ENCODE measurements at regions not wholly inside any gene's neighbourhood (a gene's known extent, or its start where the extent isn't known, plus 50 kb on each side); places are given as distances from the start of the nearest gene placed in this dataset.
A peak's percentile ranks its signal among the peaks of the same experiment; 100 is the strongest.
"Not testable (repeated sequence)": the region's sequence is repeated elsewhere in the genome, so short reads cannot be mapped to it uniquely, and the experiment has no call there.

GRCh38 chr6:150496629-150497028 is 103.1 kb upstream of the PLEKHG1 start:
- no peak for DNase-seq

GRCh38 chr6:150499882-150500312 is 99.8 kb upstream of the PLEKHG1 start:
- no peak for DNase-seq

- not testable (repeated sequence) for DNase-seq
These were observed 99.1 kb upstream of the PLEKHG1 start for GRCh38 chr6:150500568-150500967.

GRCh38 chr6:150503041-150503440 is 96.6 kb upstream of the PLEKHG1 start:
- DNase-seq: no peak

- no peak for DNase-seq
These were observed 95.9 kb upstream of the PLEKHG1 start for GRCh38 chr6:150503586-150504339.

- DNase-seq: not testable (repeated sequence)
These were observed 92.3 kb upstream of the PLEKHG1 start for GRCh38 chr6:150507361-150507760.

GRCh38 chr6:150510576-150510975 is 89.1 kb upstream of the PLEKHG1 start:
- DNase-seq: no peak

- no peak for DNase-seq
These were observed 88.4 kb upstream of the PLEKHG1 start for GRCh38 chr6:150511313-150511712.

- no peak for DNase-seq
These were observed 84.8 kb upstream of the PLEKHG1 start for GRCh38 chr6:150514806-150515380.

- DNase-seq: no peak
These were observed 83.5 kb upstream of the PLEKHG1 start for GRCh38 chr6:150516199-150516598.

- DNase-seq: no peak
These were observed 82.5 kb upstream of the PLEKHG1 start for GRCh38 chr6:150517175-150517574.

GRCh38 chr6:150521482-150521881 is 78.2 kb upstream of the PLEKHG1 start:
- no peak for DNase-seq

GRCh38 chr6:150523216-150523615 is 76.5 kb upstream of the PLEKHG1 start:
- DNase-seq: not testable (repeated sequence)

- DNase-seq: no peak
These were observed 74.4 kb upstream of the PLEKHG1 start for GRCh38 chr6:150525300-150525699.

- no peak for DNase-seq
These were observed 72.6 kb upstream of the PLEKHG1 start for GRCh38 chr6:150527100-150527499.

GRCh38 chr6:150528648-150529285 is 70.9 kb upstream of the PLEKHG1 start:
- DNase-seq: no peak

GRCh38 chr6:150529646-150530045 is 70.0 kb upstream of the PLEKHG1 start:
- no peak for DNase-seq

- no peak for DNase-seq
These were observed 67.7 kb upstream of the PLEKHG1 start for GRCh38 chr6:150531957-150532356.

GRCh38 chr6:150534553-150534952 is 65.1 kb upstream of the PLEKHG1 start:
- DNase-seq: no peak

- no peak for DNase-seq
These were observed 64.4 kb upstream of the PLEKHG1 start for GRCh38 chr6:150535151-150535804.

- no peak for DNase-seq
These were observed 63.9 kb upstream of the PLEKHG1 start for GRCh38 chr6:150535818-150536220.

- DNase-seq: no peak
These were observed 62.9 kb upstream of the PLEKHG1 start for GRCh38 chr6:150536835-150537234.

GRCh38 chr6:150537491-150537890 is 62.2 kb upstream of the PLEKHG1 start:
- peak; percentile 10 for DNase-seq
